ENCODE measurements at regions not wholly inside any gene's neighbourhood (a gene's known extent, or its start where the extent isn't known, plus 50 kb on each side); places are given as distances from the start of the nearest gene placed in this dataset.

GRCh38 chr20:21033817-21034216 is 72.3 kb downstream of the LINC00237 start:
- no peak for DNase-seq

GRCh38 chr20:21031666-21032065 is 74.5 kb downstream of the LINC00237 start:
- DNase-seq: no peak

- no peak for DNase-seq
Observed at GRCh38 chr20:21029341-21029740, 76.8 kb downstream of the LINC00237 start.

GRCh38 chr20:21028921-21029320 is 77.2 kb downstream of the LINC00237 start:
- no peak for DNase-seq

- DNase-seq: no peak
Observed at GRCh38 chr20:21028436-21028835, 77.7 kb downstream of the LINC00237 start.

- no peak for DNase-seq
Observed at GRCh38 chr20:21027569-21027968, 78.6 kb downstream of the LINC00237 start.

GRCh38 chr20:21026951-21027350 is 79.2 kb downstream of the LINC00237 start:
- DNase-seq: no peak

GRCh38 chr20:21024420-21024819 is 81.7 kb downstream of the LINC00237 start:
- DNase-seq: no peak

- DNase-seq: no peak
Observed at GRCh38 chr20:21022925-21023324, 83.2 kb downstream of the LINC00237 start.

- no peak for DNase-seq
Observed at GRCh38 chr20:21021472-21021790, 84.7 kb downstream of the LINC00237 start.

GRCh38 chr20:21020659-21021471 is 85.3 kb downstream of the LINC00237 start:
- no peak for DNase-seq

GRCh38 chr20:21019814-21020658 is 86.1 kb downstream of the LINC00237 start:
- no peak for DNase-seq

- DNase-seq: no peak
Observed at GRCh38 chr20:21019468-21019813, 86.7 kb downstream of the LINC00237 start.

- no peak for DNase-seq
Observed at GRCh38 chr20:21018576-21018975, 87.6 kb downstream of the LINC00237 start.

GRCh38 chr20:21017528-21018085 is 88.6 kb downstream of the LINC00237 start:
- DNase-seq: no peak

- DNase-seq: no peak
Observed at GRCh38 chr20:21016751-21017150, 89.4 kb downstream of the LINC00237 start.

GRCh38 chr20:21014528-21014927 is 91.6 kb downstream of the LINC00237 start:
- DNase-seq: no peak

GRCh38 chr20:21008951-21009350 is 97.2 kb downstream of the LINC00237 start:
- DNase-seq: no peak

GRCh38 chr20:21006611-21007010 is 99.5 kb downstream of the LINC00237 start:
- no peak for DNase-seq

GRCh38 chr20:21004386-21005076 is 101.6 kb downstream of the LINC00237 start:
- DNase-seq: no peak

GRCh38 chr20:21003902-21004301 is 102.3 kb downstream of the LINC00237 start:
- DNase-seq: no peak

- DNase-seq: no peak
Observed at GRCh38 chr20:21002486-21002885, 103.7 kb downstream of the LINC00237 start.

GRCh38 chr20:20993372-20993771 is 112.8 kb downstream of the LINC00237 start:
- DNase-seq: no peak

Data from activated CD4-positive, alpha-beta T cell treated with anti-CD3 and anti-CD28 coated beads, Interleukin-10, Interleukin-2, amounts not matched to agents 100 ng/mL and 50 ng/mL, durations not matched to agents 16 hours and 8 hours (primary cell).